ENCODE measurements at regions not wholly inside any gene's neighbourhood (a gene's known extent, or its start where the extent isn't known, plus 50 kb on each side); places are given as distances from the start of the nearest gene placed in this dataset.
"Not testable (repeated sequence)": the region's sequence is repeated elsewhere in the genome, so short reads cannot be mapped to it uniquely, and the experiment has no call there.

GRCh38 chr1:45258059-45258650 lies 51.8 kb upstream of the ZSWIM5 start:
- no peak for DNase-seq

DNA sequence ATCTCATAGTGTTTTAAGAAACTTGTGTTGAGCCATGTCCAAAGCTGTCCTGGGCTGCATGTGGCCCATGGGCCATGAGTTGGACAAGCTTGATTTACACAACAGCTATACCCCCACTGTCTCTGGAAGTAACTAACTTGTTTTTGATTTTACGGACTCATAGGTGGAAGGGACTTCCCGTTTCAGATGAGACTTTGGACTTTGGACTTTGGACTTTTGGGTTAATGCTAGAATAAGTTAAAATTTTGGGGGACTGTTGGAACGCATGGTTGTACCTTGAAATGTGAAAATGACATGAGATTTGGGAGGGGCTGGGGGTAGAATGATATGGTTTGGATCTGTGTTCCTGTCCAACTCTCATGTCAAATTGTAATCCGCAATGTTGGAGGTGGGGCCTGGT lies 52.6 kb upstream of the ZSWIM5 start:
- DNase-seq: no peak

GRCh38 chr1:45260244-45260643 lies 53.8 kb upstream of the ZSWIM5 start:
- no peak for DNase-seq

DNA sequence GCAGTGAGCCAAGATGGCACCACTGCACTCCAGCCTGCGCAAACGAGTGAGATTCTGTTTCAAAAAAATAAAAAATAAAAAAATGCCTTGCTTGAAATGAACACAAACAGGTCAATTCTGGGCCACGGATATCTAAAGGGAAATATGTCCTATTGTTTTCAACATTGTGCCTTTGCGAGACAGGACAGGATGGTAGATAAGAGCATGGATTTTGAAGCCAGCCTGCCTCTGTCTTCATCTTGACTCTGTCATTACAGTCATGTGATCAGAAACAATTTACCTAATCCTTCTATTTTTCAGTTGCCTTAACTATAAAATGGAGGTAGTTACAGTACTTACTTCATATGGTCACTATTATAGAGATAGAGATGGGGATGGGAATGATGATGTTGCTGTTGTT lies 56.7 kb upstream of the ZSWIM5 start:
- no peak for DNase-seq

DNA sequence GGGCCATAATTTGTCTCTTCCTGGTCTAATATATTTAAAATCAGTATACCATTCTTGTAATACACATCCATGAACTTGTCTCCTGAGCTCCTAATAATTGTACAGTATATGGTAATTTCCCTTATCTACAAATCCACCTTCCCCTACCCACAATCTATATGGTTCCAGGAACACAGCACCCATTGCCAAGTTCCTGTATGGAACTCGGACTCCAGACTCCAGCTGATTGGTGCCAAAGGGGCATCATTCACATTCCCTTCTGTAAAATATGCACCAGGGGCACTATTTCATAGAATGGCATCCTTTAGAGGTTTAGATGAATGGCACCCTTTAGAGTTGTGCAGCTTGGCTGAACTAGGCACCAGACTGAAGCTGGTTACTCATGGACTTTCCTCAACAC lies 58.8 kb upstream of the ZSWIM5 start:
- DNase-seq: no peak

GRCh38 chr1:45266151-45266801 lies 59.9 kb upstream of the ZSWIM5 start:
- DNase-seq: peak; percentile 15

GRCh38 chr1:45268310-45268709 lies 58.4 kb upstream of the HPDL start:
- DNase-seq: not testable (repeated sequence)

- not testable (repeated sequence) for DNase-seq
Observed at GRCh38 chr1:45272267-45272666, 54.4 kb upstream of the HPDL start.

DNA sequence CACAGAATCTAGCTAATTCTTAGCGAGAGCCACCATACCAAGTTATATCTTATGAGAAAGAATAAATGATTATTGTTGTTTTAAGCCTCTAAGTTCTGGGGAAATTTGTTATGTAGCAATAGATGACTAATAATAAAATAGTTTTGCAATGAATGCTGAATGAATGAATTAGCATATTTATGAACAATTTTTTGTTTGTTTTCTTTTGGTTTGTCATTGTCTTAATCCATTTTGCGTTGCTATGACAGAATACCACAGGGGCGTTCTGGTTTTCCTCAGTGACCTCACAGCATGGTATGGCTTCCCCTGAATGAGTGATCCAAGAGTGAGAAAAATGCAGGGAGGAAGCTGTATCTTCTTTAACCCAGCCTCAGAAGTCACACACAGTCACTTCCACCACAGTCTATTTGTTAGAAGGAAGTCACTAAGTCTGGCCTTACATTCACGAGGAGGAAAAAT lies 53.8 kb upstream of the HPDL start:
- DNase-seq: peak; percentile 1

GRCh38 chr1:45275054-45275453 lies 51.6 kb upstream of the HPDL start:
- DNase-seq: no peak
